Panc1 (cell line): ENCODE measurements at regions not wholly inside any gene's neighbourhood (a gene's known extent, or its start where the extent isn't known, plus 50 kb on each side); places are given as distances from the start of the nearest gene placed in this dataset.

ENCODE experiments used
- ATAC-seq: fragments of 200-7000 bp; cut with Tn5 transposase; 2 replicates; pipeline ENCODE4 v1.9.1; 2020; ENCODE audit warnings: mild to moderate bottlenecking, moderate library complexity
- BruUV-seq: library from RNA; stranded (reverse); fragments of 400-500 nt; replicated peaks from 2 replicates; lab custom pipeline; 2021; lab: Mats Ljungman, UMichigan
- CTCF ChIA-PET: fragments of 300-600 bp; sonication (Branson Sonifier 250); formaldehyde crosslinking; loops from one replicate; lab custom pipeline; 2022; ENCODE audit warnings: antibody characterized with exemption; lab: Charles Lee
- POLR2A ChIA-PET: fragments of 300-600 bp; sonication (Branson Sonifier 250); formaldehyde crosslinking; loops from one replicate; lab custom pipeline; 2022; ENCODE audit warnings: antibody characterized with exemption; lab: Charles Lee
- DNase-seq: peaks from one replicate; pipeline ENCODE4 v3.0.0-alpha.2; 2010; ENCODE audit warnings: low read depth, low spot score
- H3K27ac ChIP-seq: 2 replicates; pipeline ENCODE4 v1.5.1; 2011; ENCODE audit warnings: mild to moderate bottlenecking, low read length, inconsistent platforms
- H3K27me3 ChIP-seq: fragments of 200-500 bp; sonication (Bioruptor generic); 2 replicates; pipeline ENCODE4 v1.6.0; 2014; ENCODE audit warnings: low read length, inconsistent platforms; ENCODE audit not compliant: control insufficient read depth, insufficient read depth
- H3K36me3 ChIP-seq: fragments of 200-500 bp; sonication (Bioruptor generic); 2 replicates; pipeline ENCODE4 v1.5.1; 2014; ENCODE audit warnings: inconsistent platforms, mild to moderate bottlenecking, low read length, moderate library complexity; ENCODE audit not compliant: control insufficient read depth, insufficient read depth
- H3K4me1 ChIP-seq: 2 replicates; pipeline ENCODE4 v1.5.1; 2011; ENCODE audit warnings: inconsistent platforms, mild to moderate bottlenecking, low read length, moderate library complexity; ENCODE audit not compliant: control insufficient read depth, insufficient read depth
- H3K4me3 ChIP-seq, 2 experiments: 2 replicates each; pipeline ENCODE4 v1.5.1; 2011 to 2012; ENCODE audit warnings: low read depth in 2 of 2, low read length in 2 of 2, mild to moderate bottlenecking in 2 of 2, inconsistent platforms in 1 of 2, moderate library complexity in 1 of 2
- H3K9me3 ChIP-seq: fragments of 200-500 bp; sonication (Bioruptor generic); 2 replicates; pipeline ENCODE4 v1.5.1; 2014; ENCODE audit warnings: low read depth, mild to moderate bottlenecking, inconsistent platforms, low read length, moderate library complexity; ENCODE audit not compliant: control insufficient read depth, insufficient read depth
- CTCF ChIP-seq: fragments of 450-650 bp; IDR thresholded peaks from 2 replicates; pipeline ENCODE4 v1.5.1; 2017; ENCODE audit warnings: mild to moderate bottlenecking
- POLR2AphosphoS5 ChIP-seq: IDR thresholded peaks from 2 replicates; pipeline ENCODE4 v1.6.1; 2012; ENCODE audit warnings: mild to moderate bottlenecking, low read depth, low read length, moderate library complexity
- REST ChIP-seq, 2 experiments: IDR thresholded peaks; 2 replicates each; pipeline ENCODE4 v1.6.1; 2011 to 2012; ENCODE audit warnings: low read depth in 2 of 2, control low read depth in 1 of 2, low read length in 1 of 2, mild to moderate bottlenecking in 1 of 2, moderate library complexity in 1 of 2; ENCODE audit not compliant: insufficient read depth in 1 of 2
- SIN3A ChIP-seq: IDR thresholded peaks from 2 replicates; pipeline ENCODE4 v1.6.1; 2012; ENCODE audit warnings: low read depth, mild to moderate bottlenecking, low read length, moderate library complexity, borderline replicate concordance; ENCODE audit not compliant: insufficient read depth
- TCF7L2 ChIP-seq: IDR thresholded peaks from 2 replicates; pipeline ENCODE4 v1.6.1; 2011; ENCODE audit warnings: mild to moderate bottlenecking, low read depth, low read length, inconsistent platforms
- in situ Hi-C: cut with HindIII; loops from 2 replicates; pipeline ENCODE4 v1.10.0; 2016; ENCODE audit warnings: low sequenced_read_pairs, low pct_unique_long_range_greater_than_20kb
- intact Hi-C: fragments of 100-400 bp; cut with micrococcal nuclease; formaldehyde crosslinking; loops from one replicate; pipeline ENCODE4 v1.10.0; 2022; ENCODE audit not compliant: unreplicated experiment

GRCh38 chrX:99722094-99722493 is 688.0 kb downstream of the PCDH19 start:
- H3K4me3 ChIP-seq = no peak overlapping the region
- no peaks in the 10 kb centered on the region for H3K4me1 ChIP-seq
- no TSS peak for BruUV-seq
- POLR2A ChIA-PET = no interaction called here
- H3K27me3 ChIP-seq = no peaks in the 10 kb centered on the region
- no peak for TF ChIP-seq SIN3A
- no peak for TF ChIP-seq REST (IDR thresholded peaks at IDR 0.05; ENCODE audit: insufficient read depth in 1 of 2, low read depth in 2 of 2, low read length in 1 of 2)
- TF ChIP-seq TCF7L2 = no peak
- no peak for TF ChIP-seq CTCF
- TF ChIP-seq POLR2AphosphoS5 = no peak
- CTCF ChIA-PET = no interaction called here
- no peaks in the 10 kb centered on the region for H3K9me3 ChIP-seq
- in situ Hi-C loops (no loop called here), intact Hi-C loops (no loop called here)
- no peaks in the 10 kb centered on the region for H3K36me3 ChIP-seq
- H3K27ac ChIP-seq = no peak overlapping the region
- no peak for ATAC-seq
- DNase-seq = no peak

DNA sequence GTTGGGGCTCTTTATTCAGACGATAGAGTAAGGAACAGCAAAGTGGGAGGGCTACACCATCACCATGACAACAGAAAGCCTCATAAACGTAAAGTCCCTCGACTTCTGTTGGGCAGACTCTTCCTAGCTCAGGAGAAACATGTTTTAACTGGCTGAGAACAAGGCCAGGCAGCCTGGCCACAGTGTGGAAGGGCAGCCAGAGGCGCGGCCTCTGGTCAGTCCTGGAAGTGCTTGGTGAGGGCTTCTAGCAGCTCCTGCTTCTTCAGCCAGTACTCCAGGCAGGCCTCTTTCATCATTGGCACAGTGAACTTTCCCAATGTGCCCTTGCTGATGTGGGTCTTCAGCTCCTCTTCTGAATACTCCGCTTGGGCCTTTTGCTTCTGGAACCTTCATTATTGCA is 690.9 kb downstream of the PCDH19 start:
- no peaks in the 10 kb centered on the region for H3K4me1 ChIP-seq
- BruUV-seq = no TSS peak
- intact Hi-C loops = no loop called here
- no peaks in the 10 kb centered on the region for H3K36me3 ChIP-seq
- TF ChIP-seq CTCF = no peak
- TF ChIP-seq TCF7L2 = no peak
- TF ChIP-seq SIN3A = no peak
- TF ChIP-seq POLR2AphosphoS5 = no peak
- TF ChIP-seq REST (IDR thresholded peaks at IDR 0.05; ENCODE audit: insufficient read depth in 1 of 2, low read depth in 2 of 2, low read length in 1 of 2) = no peak
- in situ Hi-C loops = no loop called here
- H3K9me3 ChIP-seq = no peaks in the 10 kb centered on the region
- H3K27me3 ChIP-seq = no peaks in the 10 kb centered on the region
- ATAC-seq (no peak), DNase-seq (no peak)
- H3K4me3 ChIP-seq = no peak overlapping the region
- no peak overlapping the region for H3K27ac ChIP-seq
- CTCF ChIA-PET = no interaction called here
- POLR2A ChIA-PET = no interaction called here
